GM18861 (cell line): ENCODE measurements at regions not wholly inside any gene's neighbourhood (a gene's known extent, or its start where the extent isn't known, plus 50 kb on each side); places are given as distances from the start of the nearest gene placed in this dataset.
"Not testable (repeated sequence)": the region's sequence is repeated elsewhere in the genome, so short reads cannot be mapped to it uniquely, and the experiment has no call there.

Source experiments
- ATAC-seq: cut with Tn5 transposase; IDR thresholded peaks from one replicate; pipeline ENCODE4 v1.9.1; 2021; ENCODE audit not compliant: unreplicated experiment

DNA sequence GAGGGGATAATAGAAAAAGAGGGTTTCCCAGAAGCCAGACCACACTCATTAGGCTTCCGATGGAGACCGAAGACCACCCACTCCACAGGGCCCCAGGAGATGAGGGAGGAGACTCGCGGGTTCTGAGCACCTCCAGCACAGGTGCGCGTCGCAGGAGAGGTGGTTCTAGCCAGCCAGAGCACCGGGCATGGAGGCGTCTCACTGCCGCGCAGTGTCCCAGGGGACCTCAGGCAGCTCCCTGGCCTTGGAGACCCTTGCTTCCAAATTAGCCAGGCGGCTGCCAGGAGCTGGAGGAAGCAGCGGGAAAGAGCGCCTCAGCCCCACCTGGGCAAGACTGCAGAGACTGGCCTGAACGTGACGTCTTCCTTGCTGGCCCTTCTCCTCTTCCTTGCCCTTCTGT, 115.4 kb upstream of the FBXL7 start:
- no peak for ATAC-seq

GRCh38 chr5:15384176-15384575, 115.8 kb upstream of the FBXL7 start:
- no peak for ATAC-seq

- no peak for ATAC-seq
Measured at GRCh38 chr5:15383469-15383868, 116.5 kb upstream of the FBXL7 start.

GRCh38 chr5:15383021-15383420, 117.0 kb upstream of the FBXL7 start:
- ATAC-seq: no peak

DNA sequence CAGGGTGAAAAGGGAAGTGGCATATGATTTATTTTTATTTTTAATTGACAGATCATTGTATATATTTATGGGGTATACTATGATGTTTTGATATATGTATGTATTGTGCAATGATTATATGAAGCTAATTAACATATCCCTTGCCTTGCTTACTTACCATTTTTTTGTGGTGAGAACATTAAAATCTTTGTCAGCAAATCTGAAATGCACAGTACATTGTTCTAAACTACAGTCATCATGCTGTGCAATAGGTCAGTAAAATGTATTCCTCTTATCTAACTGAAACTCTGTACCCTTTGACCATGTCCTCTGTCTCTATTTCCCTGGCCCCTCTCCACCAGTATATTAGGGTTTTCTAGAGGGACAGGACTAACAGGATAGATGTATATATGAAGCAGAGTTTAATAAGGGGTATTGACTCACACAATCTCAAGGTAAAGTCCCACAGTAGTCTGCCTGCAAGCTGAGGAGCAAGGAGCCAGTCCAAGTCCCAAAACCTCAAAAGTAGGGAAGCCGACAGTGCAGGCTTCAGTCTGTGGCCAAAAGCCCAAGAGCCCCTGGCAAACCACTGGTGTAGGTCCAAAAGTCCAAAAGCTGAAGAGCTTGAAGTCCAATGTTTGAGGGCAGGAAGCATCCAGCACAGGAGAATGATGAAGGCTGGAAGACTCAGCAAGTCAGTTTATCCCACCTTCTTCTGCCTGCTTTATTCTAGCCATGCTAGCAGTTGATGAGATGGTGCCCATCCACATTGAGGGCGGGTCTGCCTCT, 122.2 kb upstream of the FBXL7 start:
- ATAC-seq: no peak

DNA sequence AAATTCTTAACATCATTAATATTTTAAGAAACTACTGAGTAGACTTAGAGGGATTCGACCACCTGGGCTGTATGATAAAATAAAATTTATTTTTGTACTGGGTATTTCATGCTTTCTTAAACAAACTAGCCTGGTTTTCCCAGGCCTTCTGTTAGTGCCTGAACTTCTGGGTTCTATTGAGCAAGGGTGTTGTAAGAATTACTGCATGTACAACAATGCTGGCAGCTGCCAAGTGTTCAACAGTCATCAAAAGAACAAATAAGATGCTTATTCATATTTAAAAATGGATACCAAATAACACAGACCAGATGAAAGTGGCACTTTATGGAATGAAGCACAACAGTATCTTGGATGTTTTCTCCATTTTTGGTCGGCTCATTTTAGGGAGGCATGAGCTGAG, 123.2 kb upstream of the FBXL7 start:
- ATAC-seq: no peak

DNA sequence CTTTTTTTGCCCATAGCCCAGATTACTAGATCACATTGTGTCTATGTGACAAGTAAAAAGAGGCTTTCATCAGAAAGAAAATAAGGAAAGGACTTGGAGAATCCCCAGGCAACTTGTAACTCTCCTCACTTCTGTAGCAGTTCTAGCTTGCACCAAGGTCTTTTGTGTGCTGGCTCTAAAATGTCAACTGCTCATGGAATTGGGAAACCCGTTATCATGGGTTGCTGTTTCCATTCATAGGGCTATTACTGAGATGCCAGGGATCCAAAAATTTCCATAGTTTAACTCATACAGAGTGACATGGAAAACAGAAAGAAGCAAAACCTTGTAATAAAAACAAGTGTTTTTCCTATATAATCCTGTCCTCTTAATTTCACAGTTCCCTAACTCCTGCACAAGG, 123.9 kb upstream of the FBXL7 start:
- ATAC-seq: no peak

GRCh38 chr5:15375559-15375958, 124.4 kb upstream of the FBXL7 start:
- ATAC-seq: no peak

GRCh38 chr5:15374886-15375285, 125.1 kb upstream of the FBXL7 start:
- ATAC-seq: no peak

- ATAC-seq: no peak
Measured at GRCh38 chr5:15373151-15373550, 126.8 kb upstream of the FBXL7 start.

- ATAC-seq: no peak
Measured at GRCh38 chr5:15371184-15371583, 128.8 kb upstream of the FBXL7 start.

- no peak for ATAC-seq
Measured at GRCh38 chr5:15368835-15369234, 131.1 kb upstream of the FBXL7 start.

DNA sequence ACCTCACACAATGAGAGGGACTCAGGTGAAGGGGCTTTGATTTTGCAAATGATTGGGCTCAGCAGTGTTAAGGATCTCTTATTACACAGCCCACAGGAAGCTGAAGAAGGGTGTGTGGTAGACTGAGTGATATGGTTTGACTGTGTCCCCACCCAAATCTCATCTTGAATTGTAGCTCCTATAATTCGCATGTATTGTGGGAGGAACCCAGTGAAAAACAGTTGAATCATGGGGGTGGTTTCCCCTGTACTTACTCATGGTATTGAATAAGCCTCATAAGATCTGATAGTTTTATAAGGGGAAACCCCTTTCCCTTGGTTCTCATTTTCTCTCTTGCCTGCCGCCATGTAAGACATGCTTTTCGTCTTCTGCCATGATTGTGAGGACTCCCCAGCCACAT, 132.5 kb upstream of the FBXL7 start:
- no peak for ATAC-seq

DNA sequence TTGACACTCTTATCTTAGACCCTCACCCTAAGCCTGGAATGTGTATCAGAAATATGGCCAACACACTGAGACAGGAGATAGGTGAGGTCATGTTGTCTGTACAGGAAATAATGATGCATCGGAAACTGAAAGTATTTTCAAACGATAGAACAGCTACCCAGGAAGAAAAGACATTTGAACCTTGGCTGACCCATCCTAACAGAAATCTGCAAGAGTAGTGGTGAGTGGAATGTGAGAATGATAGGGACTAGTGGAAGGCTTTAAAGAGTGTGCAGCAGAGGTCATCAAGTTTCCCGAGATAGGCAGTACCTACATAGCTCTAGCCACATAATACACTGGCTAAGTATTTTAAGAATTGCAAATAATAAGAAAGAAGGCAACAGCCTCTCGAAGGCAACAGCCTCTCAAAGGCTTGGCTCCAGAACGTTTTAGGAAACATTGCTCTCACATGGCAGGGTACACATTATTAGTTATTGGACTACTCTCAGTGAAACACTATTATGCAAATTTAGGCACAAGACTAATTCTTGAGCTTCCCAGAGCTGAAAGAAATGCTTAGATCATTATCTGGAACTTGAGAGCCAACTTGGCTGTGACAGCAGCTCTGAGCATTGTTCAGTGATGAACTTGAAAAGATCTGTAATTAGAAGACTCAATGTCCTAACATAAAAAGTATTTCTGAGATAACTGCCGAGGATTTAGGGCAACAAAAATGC, 133.1 kb upstream of the FBXL7 start:
- no peak for ATAC-seq

DNA sequence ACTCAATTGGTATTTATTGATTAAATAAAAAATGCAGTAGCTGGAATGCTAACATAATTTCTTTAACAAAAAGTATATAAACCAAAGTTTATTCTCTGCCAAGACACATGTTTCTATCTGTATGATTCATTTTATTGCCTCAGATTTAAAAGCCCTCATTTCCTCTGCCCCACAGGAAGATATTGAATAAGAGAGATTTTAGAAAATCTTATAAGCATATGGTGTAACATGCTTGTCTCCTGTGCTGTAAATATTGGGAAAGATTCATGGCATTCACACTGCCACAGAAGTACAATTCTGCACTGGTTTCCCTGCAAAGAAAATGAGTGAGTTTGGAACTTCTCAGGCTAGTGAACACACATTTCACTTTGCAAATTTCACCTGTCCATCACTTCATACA, 134.9 kb upstream of the FBXL7 start:
- no peak for ATAC-seq

DNA sequence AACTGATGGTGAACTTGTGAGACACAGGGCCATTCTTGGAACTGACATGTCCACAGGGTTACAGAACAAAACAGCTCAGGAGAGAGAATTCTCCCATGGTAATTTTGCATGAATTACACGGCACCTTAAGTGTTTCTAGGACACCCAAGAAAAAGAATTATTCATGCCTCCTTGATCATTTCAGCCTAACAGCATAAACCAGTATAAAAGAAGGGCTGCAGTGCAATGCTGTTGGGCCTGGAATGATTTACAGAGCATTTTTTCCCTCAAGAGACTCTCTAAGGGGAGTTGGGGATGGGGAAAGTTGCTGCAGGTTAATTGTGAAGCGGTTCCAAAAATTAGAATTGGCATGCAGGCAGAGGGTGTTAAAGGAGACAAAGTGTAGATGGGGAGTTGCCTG, 136.4 kb upstream of the FBXL7 start:
- no peak for ATAC-seq

- not testable (repeated sequence) for ATAC-seq
Measured at GRCh38 chr5:15357092-15357453, 142.9 kb upstream of the FBXL7 start.

DNA sequence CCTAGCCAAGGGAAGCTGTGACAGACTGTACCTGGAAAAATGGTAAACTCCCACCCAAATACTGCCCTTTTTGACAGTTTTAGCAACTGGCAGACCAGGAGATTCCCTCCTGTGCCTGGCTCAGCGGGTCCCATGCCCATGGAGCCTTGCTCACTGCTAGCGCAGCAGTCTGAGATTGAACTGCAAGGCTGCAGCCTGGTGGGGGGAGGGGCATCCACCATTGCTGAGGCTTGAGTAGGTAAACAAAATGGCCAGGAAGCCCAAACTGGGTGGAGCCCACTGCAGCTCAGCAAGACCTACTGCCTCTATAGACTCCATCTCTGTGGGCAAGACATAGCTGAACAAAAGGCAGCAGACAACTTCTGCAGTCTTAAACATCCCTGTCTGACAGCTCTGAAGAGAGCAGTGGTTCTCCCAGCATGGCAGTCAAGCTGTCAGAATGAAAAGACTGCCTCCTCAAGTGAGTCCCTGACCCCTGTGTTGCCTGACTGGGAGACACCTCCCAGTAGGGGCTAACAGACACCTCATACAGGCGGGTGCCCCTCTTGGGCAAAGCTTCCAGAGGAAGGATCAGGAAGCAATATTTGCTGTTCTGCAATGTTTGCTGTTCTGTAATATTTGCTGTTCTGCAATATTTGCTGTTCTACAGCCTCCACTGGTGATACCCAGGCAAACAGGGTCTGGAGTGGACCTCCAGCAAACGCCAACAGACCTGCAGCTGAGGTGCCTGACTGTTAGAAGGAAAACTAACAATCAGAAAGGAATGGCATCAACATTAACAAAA, 143.5 kb upstream of the FBXL7 start:
- not testable (repeated sequence) for ATAC-seq

DNA sequence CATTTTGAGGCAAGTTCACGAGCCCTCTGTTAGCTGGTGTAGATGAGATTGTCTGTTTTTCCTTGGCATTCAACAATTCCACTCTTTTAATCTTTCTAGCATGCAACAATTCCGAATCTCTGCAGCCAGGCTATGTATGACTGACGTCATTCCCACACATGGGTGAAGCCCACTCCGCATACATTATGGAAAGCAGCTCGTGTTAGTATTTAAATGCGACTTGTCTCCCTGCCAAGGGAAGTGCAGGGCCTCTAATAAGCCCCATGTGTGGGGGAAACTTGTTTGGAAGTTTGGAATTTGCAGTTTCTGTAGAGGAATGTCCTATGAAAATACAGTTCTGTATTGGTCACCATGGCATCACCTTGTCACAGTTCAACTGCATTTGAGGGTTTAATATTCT, 146.0 kb upstream of the FBXL7 start:
- no peak for ATAC-seq

- no peak for ATAC-seq
Measured at GRCh38 chr5:15353086-15353645, 146.8 kb upstream of the FBXL7 start.

- no peak for ATAC-seq
Measured at GRCh38 chr5:15350614-15351013, 149.4 kb upstream of the FBXL7 start.

DNA sequence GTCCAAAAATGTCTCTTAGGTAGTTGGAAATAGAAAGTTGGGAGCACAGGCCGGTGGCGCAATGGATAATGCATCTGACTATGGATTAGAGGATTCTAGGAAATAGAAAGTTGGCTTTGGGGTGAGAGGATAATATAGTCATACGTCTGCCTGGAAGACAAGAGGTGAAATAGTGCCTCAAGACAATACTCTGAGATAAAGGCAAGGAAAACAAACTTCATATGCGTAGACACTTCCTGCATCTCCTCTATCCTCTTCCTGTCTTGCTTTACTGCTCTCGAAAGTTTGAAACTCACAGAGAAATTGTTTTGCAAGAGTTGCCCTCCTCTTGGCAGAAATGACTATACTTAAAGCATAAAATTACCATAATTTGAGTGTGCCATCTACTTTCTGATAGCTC, 153.2 kb upstream of the FBXL7 start:
- no peak for ATAC-seq
